SK-N-SH (cell line): ENCODE measurements at regions not wholly inside any gene's neighbourhood (a gene's known extent, or its start where the extent isn't known, plus 50 kb on each side); places are given as distances from the start of the nearest gene placed in this dataset.

Experiments
- CTCF ChIA-PET: fragments of 300-600, 350-600 bp; formaldehyde crosslinking; extraction: SDS; loops from one replicate; lab custom pipeline; 2021; lab: Yijun Ruan, JAX
- POLR2A ChIA-PET: fragments of 350-600 bp; sonication (Branson Sonifier 250); formaldehyde crosslinking; extraction: SDS; loops from one replicate; lab custom pipeline; 2020; ENCODE audit warnings: antibody characterized with exemption, inconsistent platforms; lab: Yijun Ruan, JAX
- DNase-seq: peaks from one replicate; pipeline ENCODE4 v3.0.0; 2012
- H2AFZ ChIP-seq: fragments of 200-600 bp; sonication (generic); 2 replicates; pipeline ENCODE4 v1.8.1; 2016; ENCODE audit warnings: antibody characterized with exemption, mild to moderate bottlenecking, low read depth
- H3F3A ChIP-seq: fragments of 200-600 bp; sonication (generic); replicated peaks from 2 replicates; pipeline ENCODE3; 2016; ENCODE audit warnings: antibody characterized with exemption, mild to moderate bottlenecking; ENCODE audit not compliant: insufficient read depth
- H3K27ac ChIP-seq, 2 experiments: fragments of 200-500 bp in 1 of 2; fragments of 200-600 bp in 1 of 2; sonication (Bioruptor generic) in 1 of 2; sonication (generic), shearing (Covaris generic) in 1 of 2; 2 replicates each; pipeline versions ENCODE4 v1.5.1 to v1.6.1; 2014 to 2016; ENCODE audit warnings: low read depth in 2 of 2, inconsistent platforms in 1 of 2, low read length in 1 of 2, mild to moderate bottlenecking in 1 of 2, mixed read lengths in 1 of 2
- H3K27me3 ChIP-seq: fragments of 200-600 bp; sonication (generic), shearing (Covaris generic); 2 replicates; pipeline ENCODE4 v1.6.1; 2016; ENCODE audit warnings: mixed run types; ENCODE audit not compliant: insufficient read depth
- H3K36me3 ChIP-seq, 2 experiments: fragments of 200-500 bp in 1 of 2; fragments of 200-600 bp in 1 of 2; sonication (Bioruptor generic) in 1 of 2; sonication (generic) in 1 of 2; replicated peaks in 1 of 2; 2 replicates each; pipeline versions ENCODE3 to v1.5.1; 2014 to 2016; ENCODE audit warnings: low read length in 1 of 2, mild to moderate bottlenecking in 1 of 2; ENCODE audit not compliant: insufficient read depth in 2 of 2, control insufficient read depth in 1 of 2
- H3K4me1 ChIP-seq, 2 experiments: fragments of 200-500 bp in 1 of 2; fragments of 200-600 bp in 1 of 2; sonication (Bioruptor generic) in 1 of 2; sonication (generic), shearing (Covaris generic) in 1 of 2; 2 replicates each; pipeline versions ENCODE4 v1.5.1 to v1.6.1; 2014 to 2016; ENCODE audit warnings: low read depth in 1 of 2, low read length in 1 of 2, mixed run types in 1 of 2; ENCODE audit not compliant: insufficient read depth in 2 of 2, control insufficient read depth in 1 of 2
- H3K4me2 ChIP-seq: fragments of 200-600 bp; sonication (generic), shearing (Covaris generic); 2 replicates; pipeline ENCODE4 v1.6.1; 2017; ENCODE audit warnings: mixed run types
- H3K4me3 ChIP-seq, 2 experiments: fragments of 200-500 bp in 1 of 2; fragments of 200-600 bp in 1 of 2; sonication (Bioruptor generic) in 1 of 2; sonication (generic), shearing (Covaris generic) in 1 of 2; 2 replicates each; pipeline versions ENCODE4 v1.5.1 to v1.8.1; 2014 to 2016; ENCODE audit warnings: low read depth in 2 of 2, inconsistent platforms in 1 of 2, low read length in 1 of 2, mild to moderate bottlenecking in 1 of 2, mixed read lengths in 1 of 2, moderate library complexity in 1 of 2
- H3K79me2 ChIP-seq: fragments of 200-600 bp; sonication (generic); 2 replicates; pipeline ENCODE4 v1.8.1; 2017; ENCODE audit warnings: mild to moderate bottlenecking; ENCODE audit not compliant: insufficient read depth
- H3K9ac ChIP-seq: fragments of 200-600 bp; sonication (generic); 2 replicates; pipeline ENCODE4 v1.6.1; 2017; ENCODE audit warnings: mixed run types
- H3K9me2 ChIP-seq: fragments of 200-600 bp; sonication (generic); 2 replicates; pipeline ENCODE4 v1.6.1; 2017; ENCODE audit warnings: mixed run types
- H3K9me3 ChIP-seq: fragments of 200-600 bp; sonication (generic); 2 replicates; pipeline ENCODE4 v1.6.1; 2017; ENCODE audit warnings: mixed run types, mild to moderate bottlenecking, moderate library complexity
- H4K20me1 ChIP-seq: fragments of 200-600 bp; sonication (generic); 2 replicates; pipeline ENCODE4 v1.6.1; 2017; ENCODE audit warnings: mild to moderate bottlenecking, mixed run types; ENCODE audit not compliant: insufficient read depth
- FOXM1 ChIP-seq: IDR thresholded peaks from 2 replicates; pipeline ENCODE4 v1.4.0; 2012; ENCODE audit warnings: low read depth, mild to moderate bottlenecking
- JUND ChIP-seq: IDR thresholded peaks from 2 replicates; pipeline ENCODE4 v1.4.0; 2012
- POLR2AphosphoS5 ChIP-seq: IDR thresholded peaks from 2 replicates; pipeline ENCODE4 v1.6.1; 2012; ENCODE audit warnings: low read depth, low read length
- RCOR1 ChIP-seq: fragments of 150-350 bp; IDR thresholded peaks from 2 replicates; pipeline ENCODE4 v1.6.1; 2017; ENCODE audit warnings: antibody characterized with exemption, low read length
- REST ChIP-seq: IDR thresholded peaks from 2 replicates; pipeline ENCODE4 v1.6.1; 2012; ENCODE audit warnings: mild to moderate bottlenecking, low read depth, low read length, moderate library complexity
- RXRA ChIP-seq: IDR thresholded peaks from 2 replicates; pipeline ENCODE4 v1.4.0; 2012; ENCODE audit warnings: low read depth, mild to moderate bottlenecking, borderline replicate concordance
- TAF1 ChIP-seq: IDR thresholded peaks from 2 replicates; pipeline ENCODE4 v1.6.1; 2012; ENCODE audit warnings: low read depth, mild to moderate bottlenecking, low read length, moderate library complexity, borderline replicate concordance
- USF2 ChIP-seq: fragments of 150-350 bp; IDR thresholded peaks from 2 replicates; pipeline ENCODE4 v1.6.1; 2017; ENCODE audit warnings: antibody characterized with exemption, low read length, low read depth, borderline replicate concordance
- YY1 ChIP-seq: IDR thresholded peaks from 2 replicates; pipeline ENCODE4 v1.4.0; 2012; ENCODE audit warnings: low read depth, mild to moderate bottlenecking
- WGBS: methylation state at CpG from one replicate; pipeline ENCODE4 v1.1.6; 2017; ENCODE audit warnings: low lambda C conversion rate; 5-methylcytosine and 5-hydroxymethylcytosine counted together
- TF ChIP-seq, protein P1 (sequence below): IDR thresholded peaks from 2 replicates; pipeline ENCODE4; 2012
- TF ChIP-seq, protein P2 (sequence below): fragments of 200-600 bp; sonication (generic); IDR thresholded peaks from 2 replicates; pipeline ENCODE4 v1.6.1; 2017; ENCODE audit warnings: antibody characterized with exemption, mild to moderate bottlenecking, moderate library complexity

GRCh38 chr3:152516216-152516615, 247.5 kb downstream of the MBNL1 start:
- Histone ChIP-seq H3K9me3 (no peaks in the 10 kb centered on the region), H2AFZ (no peak overlapping the region), H4K20me1 (no peaks in the 10 kb centered on the region), H3K9ac (no peak overlapping the region), H3K9me2 (no peaks in the 10 kb centered on the region), H3K4me3 (no peak overlapping the region), H3F3A (no peaks in the 10 kb centered on the region), H3K4me2 (no peak overlapping the region), H3K36me3 (no peaks in the 10 kb centered on the region), H3K79me2 (no peaks in the 10 kb centered on the region), H3K4me1 (no peaks in the 10 kb centered on the region), H3K27me3 (no peaks in the 10 kb centered on the region), H3K27ac (no peak overlapping the region)
- ChIA-PET CTCF (interaction anchor here (0.7 to 1.3 kb wide), 3 partner anchors 10 to 59 kb away, joined by 3 to 5 read pairs (median 3); no protein-coding TSS in a partner anchor), POLR2A (no interaction called here)
- WGBS = 33% methylated on average over 3 of the region's 3 CpGs
- no peak for DNase-seq
- TF ChIP-seq FOXM1 (no peak), RXRA (no peak), YY1 (no peak), REST (no peak), JUND (no peak), RCOR1 (no peak), POLR2AphosphoS5 (no peak), TAF1 (no peak), USF2 (no peak)
- TF ChIP-seq, protein P1, sequence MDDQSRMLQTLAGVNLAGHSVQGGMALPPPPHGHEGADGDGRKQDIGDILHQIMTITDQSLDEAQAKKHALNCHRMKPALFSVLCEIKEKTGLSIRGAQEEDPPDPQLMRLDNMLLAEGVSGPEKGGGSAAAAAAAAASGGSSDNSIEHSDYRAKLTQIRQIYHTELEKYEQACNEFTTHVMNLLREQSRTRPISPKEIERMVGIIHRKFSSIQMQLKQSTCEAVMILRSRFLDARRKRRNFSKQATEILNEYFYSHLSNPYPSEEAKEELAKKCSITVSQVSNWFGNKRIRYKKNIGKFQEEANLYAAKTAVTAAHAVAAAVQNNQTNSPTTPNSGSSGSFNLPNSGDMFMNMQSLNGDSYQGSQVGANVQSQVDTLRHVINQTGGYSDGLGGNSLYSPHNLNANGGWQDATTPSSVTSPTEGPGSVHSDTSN = no peak
- TF ChIP-seq, protein P2, sequence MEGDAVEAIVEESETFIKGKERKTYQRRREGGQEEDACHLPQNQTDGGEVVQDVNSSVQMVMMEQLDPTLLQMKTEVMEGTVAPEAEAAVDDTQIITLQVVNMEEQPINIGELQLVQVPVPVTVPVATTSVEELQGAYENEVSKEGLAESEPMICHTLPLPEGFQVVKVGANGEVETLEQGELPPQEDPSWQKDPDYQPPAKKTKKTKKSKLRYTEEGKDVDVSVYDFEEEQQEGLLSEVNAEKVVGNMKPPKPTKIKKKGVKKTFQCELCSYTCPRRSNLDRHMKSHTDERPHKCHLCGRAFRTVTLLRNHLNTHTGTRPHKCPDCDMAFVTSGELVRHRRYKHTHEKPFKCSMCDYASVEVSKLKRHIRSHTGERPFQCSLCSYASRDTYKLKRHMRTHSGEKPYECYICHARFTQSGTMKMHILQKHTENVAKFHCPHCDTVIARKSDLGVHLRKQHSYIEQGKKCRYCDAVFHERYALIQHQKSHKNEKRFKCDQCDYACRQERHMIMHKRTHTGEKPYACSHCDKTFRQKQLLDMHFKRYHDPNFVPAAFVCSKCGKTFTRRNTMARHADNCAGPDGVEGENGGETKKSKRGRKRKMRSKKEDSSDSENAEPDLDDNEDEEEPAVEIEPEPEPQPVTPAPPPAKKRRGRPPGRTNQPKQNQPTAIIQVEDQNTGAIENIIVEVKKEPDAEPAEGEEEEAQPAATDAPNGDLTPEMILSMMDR = no peak
